ENCODE measurements at regions not wholly inside any gene's neighbourhood (a gene's known extent, or its start where the extent isn't known, plus 50 kb on each side); places are given as distances from the start of the nearest gene placed in this dataset.
A peak's percentile ranks its signal among the peaks of the same experiment; 100 is the strongest.

GRCh38 chr6:27546522-27546921, 73.6 kb upstream of the ZNF184 start:
- peak overlapping the region; percentile 88 for H3K4me2 ChIP-seq
- no peak for ATAC-seq
- ChIA-PET CTCF (no interaction called here), POLR2A (interaction anchor here (1.6 kb wide), 1 partner anchor 15 kb away, joined by 6 read pairs; no protein-coding TSS in a partner anchor)
- TF ChIP-seq EHF (CRISPR knock-in tag; IDR thresholded peaks at IDR 0.05) (no peak), MAZ (IDR thresholded peaks at IDR 0.05; ENCODE audit: borderline replicate concordance, low read depth, low read length) (no peak), SREBF2 (IDR thresholded peaks at IDR 0.05) (no peak), CTCF (IDR thresholded peaks at IDR 0.05) (no peak), EHMT2 (IDR thresholded peaks at IDR 0.05; ENCODE audit: low read depth) (no peak), FOXS1 (CRISPR knock-in tag; IDR thresholded peaks at IDR 0.05) (no peak), REST (IDR thresholded peaks at IDR 0.05) (no peak), CEBPB (IDR thresholded peaks at IDR 0.05) (no peak)
- H3K9me3 ChIP-seq: no peaks in the 10 kb centered on the region
- 91% methylated on average over 7 of the region's 7 CpGs for WGBS (ENCODE audit: missing lambda C conversion rate)
- no peak for DNase-seq (ENCODE audit: low read depth in 1 of 2, low spot score in 1 of 2)
- no peak overlapping the region for H3K27ac ChIP-seq
- H3K4me3 ChIP-seq: no peak overlapping the region
- no peak for FAIRE-seq
- peaks cover 6% of the 10 kb centered on the region; the same call in 2 of the 3 replicates for H3K4me1 ChIP-seq

- TF ChIP-seq HEYL (CRISPR knock-in tag; IDR thresholded peaks at IDR 0.05) (no peak), RFX5 (IDR thresholded peaks at IDR 0.05) (no peak), MAFK (IDR thresholded peaks at IDR 0.05; ENCODE audit: partially characterized antibody) (no peak), HES2 (IDR thresholded peaks at IDR 0.05) (no peak), POLR2AphosphoS2 (conservative IDR thresholded peaks at IDR 0.05; ENCODE audit: low read length) (no peak), JUN (IDR thresholded peaks at IDR 0.05) (peak in 1 of 2 experiments; percentile 19; a peak in 2 of 5 replicates), MAX (IDR thresholded peaks at IDR 0.05) (peak; percentile 39), ESRRA (IDR thresholded peaks at IDR 0.05; ENCODE audit: borderline replicate concordance, low read length) (no peak), E2F6 (IDR thresholded peaks at IDR 0.05; ENCODE audit: borderline replicate concordance, low read depth) (0 out of 2 replicates have a peak, but pooled peaks have one; percentile 22), FOSL2 (IDR thresholded peaks at IDR 0.05) (no peak), FOSL2 (CRISPR knock-in tag; IDR thresholded peaks at IDR 0.05) (no peak), SREBF2 (IDR thresholded peaks at IDR 0.05) (peak; percentile 72), CEBPB (IDR thresholded peaks at IDR 0.05) (peak in 1 of 2 experiments; percentile 47; a peak in 1 of 4 replicates), MYC (IDR thresholded peaks at IDR 0.05; ENCODE audit: borderline replicate concordance, low read length) (no peak), HMGXB4 (CRISPR knock-in tag; IDR thresholded peaks at IDR 0.05; ENCODE audit: borderline replicate concordance) (peak; percentile 59; the same call in 1 of the 2 replicates), MAZ (IDR thresholded peaks at IDR 0.05; ENCODE audit: borderline replicate concordance, low read depth, low read length) (no peak)
- peak in 1 of 2 experiments; percentile 93 for DNase-seq (ENCODE audit: low read depth in 1 of 2, low spot score in 1 of 2)
- H3K9me3 ChIP-seq: no peaks in the 10 kb centered on the region
- peak; percentile 62 to 65 for ATAC-seq
- peak overlapping the region; percentile 88 for H3K4me2 ChIP-seq
- ChIA-PET POLR2A (interaction anchor here (1.6 kb wide), 1 partner anchor 16 kb away, joined by 6 read pairs; no protein-coding TSS in a partner anchor), CTCF (interaction anchor here (0.9 to 1.2 kb wide), 6 partner anchors 13 to 39 kb away, joined by 3 to 6 read pairs (median 4); no protein-coding TSS in a partner anchor)
- H3K4me1 ChIP-seq: peaks cover 5% of the 10 kb centered on the region; the same call in 2 of the 3 replicates
- H3K4me3 ChIP-seq: peak overlapping the region; percentile 49
- peak overlapping the region; percentile 44 to 77 for H3K27ac ChIP-seq
- peak; percentile 18 for FAIRE-seq
- WGBS (ENCODE audit: missing lambda C conversion rate): 1% methylated on average over 29 of the region's 32 CpGs
Measured at GRCh38 chr6:27545271-27546046, 72.6 kb upstream of the ZNF184 start.
